ENCODE measurements at regions not wholly inside any gene's neighbourhood (a gene's known extent, or its start where the extent isn't known, plus 50 kb on each side); places are given as distances from the start of the nearest gene placed in this dataset.

DNA sequence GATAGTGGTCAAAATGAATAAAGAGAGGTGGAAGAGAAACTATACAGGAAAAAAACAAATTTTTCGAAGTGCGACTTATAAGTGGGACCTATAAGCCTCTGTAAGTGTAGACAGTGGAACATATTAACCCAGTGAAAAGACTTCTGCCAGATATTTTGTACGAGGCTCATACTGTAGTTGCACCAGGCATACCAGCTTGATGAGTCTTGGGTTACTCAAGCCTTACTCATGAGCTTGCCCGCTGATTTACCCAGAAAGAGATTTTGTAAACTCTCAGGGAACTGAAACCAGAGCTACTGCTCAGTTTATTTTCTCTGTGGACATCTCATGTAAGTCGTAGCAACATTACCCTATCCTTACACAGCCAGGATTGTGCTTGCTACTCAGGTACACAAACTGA is 708.0 kb upstream of the SOX9 start:
- H3K4me1 ChIP-seq (ENCODE audit: insufficient read depth, low read length, poor library complexity, severe bottlenecking): no peaks in the 10 kb centered on the region
- no peaks in the 10 kb centered on the region for H3K9me3 ChIP-seq (ENCODE audit: low read depth, low read length, poor library complexity, severe bottlenecking)
- no peak for DNase-seq (ENCODE audit: low spot score)
- no peaks in the 10 kb centered on the region for H3K36me3 ChIP-seq (ENCODE audit: insufficient read depth, low read length, poor library complexity, severe bottlenecking)
- no peaks in the 10 kb centered on the region for H3K27me3 ChIP-seq (replicated peaks; ENCODE audit: insufficient read depth, low read depth, low read length, poor library complexity)
- no peak overlapping the region for H3K4me3 ChIP-seq (ENCODE audit: low read depth, low read length, poor library complexity, severe bottlenecking)
- no TSS peak for BruUV-seq (replicated peaks)
- H3K27ac ChIP-seq (ENCODE audit: low read depth, low read length, poor library complexity, severe bottlenecking): no peak overlapping the region
- CTCF ChIA-PET: no interaction called here
- POLR2A ChIA-PET (ENCODE audit: low non-redundant PET): no interaction called here
- TF ChIP-seq CTCF (conservative IDR thresholded peaks at IDR 0.05; ENCODE audit: low read depth, low read length): no peak
- no peak for TF ChIP-seq EZH2 (IDR thresholded peaks at IDR 0.05; ENCODE audit: borderline replicate concordance, low read depth, low read length, poor library complexity, severe bottlenecking)
- intact Hi-C loops (cut with micrococcal nuclease; ENCODE audit: unreplicated experiment): no loop called here

- no peak for DNase-seq (ENCODE audit: low spot score)
- intact Hi-C loops (cut with micrococcal nuclease; ENCODE audit: unreplicated experiment): no loop called here
- TF ChIP-seq EZH2 (IDR thresholded peaks at IDR 0.05; ENCODE audit: borderline replicate concordance, low read depth, low read length, poor library complexity, severe bottlenecking) (no peak), CTCF (conservative IDR thresholded peaks at IDR 0.05; ENCODE audit: low read depth, low read length) (no peak)
- BruUV-seq (replicated peaks): no TSS peak
- no peaks in the 10 kb centered on the region for H3K27me3 ChIP-seq (replicated peaks; ENCODE audit: insufficient read depth, low read depth, low read length, poor library complexity)
- no peak overlapping the region for H3K4me3 ChIP-seq (ENCODE audit: low read depth, low read length, poor library complexity, severe bottlenecking)
- no peaks in the 10 kb centered on the region for H3K4me1 ChIP-seq (ENCODE audit: insufficient read depth, low read length, poor library complexity, severe bottlenecking)
- H3K36me3 ChIP-seq (ENCODE audit: insufficient read depth, low read length, poor library complexity, severe bottlenecking): no peaks in the 10 kb centered on the region
- H3K27ac ChIP-seq (ENCODE audit: low read depth, low read length, poor library complexity, severe bottlenecking): no peak overlapping the region
- POLR2A ChIA-PET (ENCODE audit: low non-redundant PET): no interaction called here
- CTCF ChIA-PET: no interaction called here
- no peaks in the 10 kb centered on the region for H3K9me3 ChIP-seq (ENCODE audit: low read depth, low read length, poor library complexity, severe bottlenecking)
These were observed 706.9 kb upstream of the SOX9 start for GRCh38 chr17:71413935-71414334.

- Histone ChIP-seq H3K4me1 (ENCODE audit: insufficient read depth, low read length, poor library complexity, severe bottlenecking) (no peaks in the 10 kb centered on the region), H3K4me3 (ENCODE audit: low read depth, low read length, poor library complexity, severe bottlenecking) (no peak overlapping the region), H3K27ac (ENCODE audit: low read depth, low read length, poor library complexity, severe bottlenecking) (no peak overlapping the region), H3K36me3 (ENCODE audit: insufficient read depth, low read length, poor library complexity, severe bottlenecking) (no peaks in the 10 kb centered on the region), H3K9me3 (ENCODE audit: low read depth, low read length, poor library complexity, severe bottlenecking) (no peaks in the 10 kb centered on the region), H3K27me3 (replicated peaks; ENCODE audit: insufficient read depth, low read depth, low read length, poor library complexity) (no peaks in the 10 kb centered on the region)
- TF ChIP-seq CTCF (conservative IDR thresholded peaks at IDR 0.05; ENCODE audit: low read depth, low read length): no peak
- no peak for TF ChIP-seq EZH2 (IDR thresholded peaks at IDR 0.05; ENCODE audit: borderline replicate concordance, low read depth, low read length, poor library complexity, severe bottlenecking)
- ChIA-PET CTCF (no interaction called here), POLR2A (ENCODE audit: low non-redundant PET) (interaction anchor here (0.5 kb wide), 1 partner anchor 584 kb away, joined by 3 read pairs; no protein-coding TSS in a partner anchor)
- intact Hi-C loops (cut with micrococcal nuclease; ENCODE audit: unreplicated experiment): no loop called here
- no TSS peak for BruUV-seq (replicated peaks)
- DNase-seq (ENCODE audit: low spot score): no peak
These were observed 703.7 kb upstream of the SOX9 start for GRCh38 chr17:71417142-71417541.
